Activated CD8-positive, alpha-beta memory T cell treated with anti-CD3 and anti-CD28 coated beads, Interleukin-2, amount 50 U/mL, for 4 hours (primary cell): ENCODE measurements at regions not wholly inside any gene's neighbourhood (a gene's known extent, or its start where the extent isn't known, plus 50 kb on each side); places are given as distances from the start of the nearest gene placed in this dataset.

Experiments used
- DNase-seq: peaks from one replicate; pipeline ENCODE4 v3.0.0-alpha.2; 2020

DNA sequence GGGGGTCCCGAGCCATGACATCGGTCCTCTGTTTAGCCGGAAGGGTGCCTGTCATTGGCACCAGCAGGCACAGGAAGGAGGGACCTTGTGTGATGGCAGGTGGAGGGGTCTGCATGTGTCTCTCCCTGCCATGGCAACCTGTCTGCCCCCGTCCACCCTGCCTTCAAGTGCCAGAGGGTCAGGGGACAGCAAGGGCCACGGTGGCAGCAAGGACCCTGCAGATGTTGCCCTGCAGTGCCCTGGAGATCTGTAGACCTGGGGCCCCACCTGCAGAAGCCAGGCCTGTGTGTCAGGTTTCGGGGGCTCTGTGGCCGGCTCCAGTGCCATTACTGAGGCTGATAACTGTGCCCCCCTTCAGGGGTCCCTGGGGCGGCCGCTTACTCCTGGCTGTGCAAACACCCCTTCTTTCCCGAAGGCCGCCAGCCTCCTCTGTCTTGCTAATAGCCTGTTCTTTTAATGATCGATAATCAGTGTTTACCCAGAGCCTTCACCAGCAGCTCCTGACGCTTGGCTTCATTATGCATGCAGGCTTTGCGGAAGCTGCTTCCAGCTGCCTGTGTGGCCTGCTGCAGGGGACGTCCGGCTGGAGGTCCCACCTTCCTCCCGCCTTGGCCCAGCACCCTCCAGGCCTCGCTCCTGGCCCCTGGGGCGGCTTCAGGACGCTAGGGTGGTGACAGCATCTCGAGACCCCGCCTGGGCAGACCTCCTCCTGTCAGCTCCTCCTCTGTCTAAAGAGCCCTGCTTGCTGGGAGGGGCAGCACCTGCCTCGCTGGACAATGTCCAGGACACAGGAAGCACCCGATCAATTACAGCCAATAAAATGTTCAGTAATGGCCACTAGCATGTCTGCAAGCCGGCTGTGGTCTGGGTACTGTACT is 153.0 kb downstream of the KIF26A start:
- peak; percentile 13 for DNase-seq

DNA sequence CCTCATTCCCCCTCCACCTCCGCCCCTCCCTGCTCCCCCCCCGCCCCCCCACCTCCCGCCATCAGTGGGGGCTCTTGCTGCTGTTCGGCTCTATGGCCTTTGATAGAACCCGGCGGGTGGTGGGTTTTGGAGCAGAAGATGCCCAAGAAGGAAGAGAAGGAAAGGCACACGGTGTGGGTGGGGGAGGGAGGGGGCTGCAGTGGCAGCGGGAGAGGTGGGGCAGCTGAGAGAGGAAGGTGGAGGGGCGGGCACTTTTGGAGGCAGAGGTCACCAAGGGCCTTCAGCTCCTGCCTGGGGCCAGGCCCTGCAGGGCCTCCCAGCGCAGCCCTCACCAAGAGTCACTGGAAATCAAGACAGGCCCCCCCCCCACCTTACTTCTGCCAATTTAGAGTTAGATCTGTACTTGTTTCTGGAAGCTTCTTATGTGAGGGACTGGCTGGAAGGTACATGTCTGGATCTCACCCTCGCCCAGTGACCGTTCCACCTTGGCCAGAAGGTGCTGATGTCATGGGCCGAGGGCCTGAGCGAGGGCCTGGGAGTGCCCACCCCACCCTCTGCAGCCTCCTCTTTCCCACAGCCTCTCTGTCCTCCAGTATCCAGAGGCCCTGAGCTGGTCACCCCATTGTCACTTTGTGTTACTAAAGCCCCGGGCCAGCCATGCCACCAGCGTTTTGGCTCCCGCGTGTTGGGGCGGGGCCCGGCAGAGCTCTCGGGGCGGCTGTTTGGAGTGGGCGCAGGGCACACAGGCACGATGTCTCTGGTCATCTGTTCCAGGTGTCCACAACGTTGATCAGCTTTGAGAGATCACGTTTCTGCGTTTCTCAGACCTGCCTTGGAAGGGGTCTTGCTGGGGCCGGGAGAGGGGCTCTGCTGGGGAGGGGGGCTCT is 153.9 kb downstream of the KIF26A start:
- DNase-seq = peak; percentile 8

DNA sequence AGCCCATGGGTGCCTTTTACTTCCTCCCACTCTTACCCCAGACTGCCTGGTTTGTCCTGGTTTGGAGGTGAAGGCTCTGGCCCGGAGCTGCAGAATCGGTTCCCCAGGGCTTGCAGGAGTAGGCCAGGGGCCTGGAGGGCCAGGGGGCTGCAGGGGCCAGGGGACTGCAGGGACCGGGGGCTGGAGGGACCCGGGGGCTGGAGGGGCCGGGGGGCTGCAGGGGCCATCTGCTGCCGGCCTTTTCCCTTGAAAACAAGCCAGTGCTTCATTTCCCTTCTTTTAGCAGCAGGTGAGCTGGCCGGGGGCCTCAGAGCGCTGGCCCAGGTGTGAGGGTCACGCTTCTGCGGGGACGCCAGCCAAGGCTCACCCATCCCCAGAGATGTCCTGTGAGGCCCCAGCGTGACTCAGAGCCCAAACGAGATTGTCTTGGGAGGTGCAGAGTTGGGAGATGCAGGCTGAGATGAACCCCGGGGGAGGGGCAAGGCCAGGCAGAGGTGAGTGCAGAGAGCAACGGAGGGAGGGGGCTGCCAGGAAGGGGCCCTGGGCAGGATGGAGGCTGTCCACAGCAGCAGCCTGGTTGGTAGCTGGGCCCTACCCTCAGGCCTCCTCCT is 154.9 kb downstream of the KIF26A start:
- peak; percentile 9 for DNase-seq

DNA sequence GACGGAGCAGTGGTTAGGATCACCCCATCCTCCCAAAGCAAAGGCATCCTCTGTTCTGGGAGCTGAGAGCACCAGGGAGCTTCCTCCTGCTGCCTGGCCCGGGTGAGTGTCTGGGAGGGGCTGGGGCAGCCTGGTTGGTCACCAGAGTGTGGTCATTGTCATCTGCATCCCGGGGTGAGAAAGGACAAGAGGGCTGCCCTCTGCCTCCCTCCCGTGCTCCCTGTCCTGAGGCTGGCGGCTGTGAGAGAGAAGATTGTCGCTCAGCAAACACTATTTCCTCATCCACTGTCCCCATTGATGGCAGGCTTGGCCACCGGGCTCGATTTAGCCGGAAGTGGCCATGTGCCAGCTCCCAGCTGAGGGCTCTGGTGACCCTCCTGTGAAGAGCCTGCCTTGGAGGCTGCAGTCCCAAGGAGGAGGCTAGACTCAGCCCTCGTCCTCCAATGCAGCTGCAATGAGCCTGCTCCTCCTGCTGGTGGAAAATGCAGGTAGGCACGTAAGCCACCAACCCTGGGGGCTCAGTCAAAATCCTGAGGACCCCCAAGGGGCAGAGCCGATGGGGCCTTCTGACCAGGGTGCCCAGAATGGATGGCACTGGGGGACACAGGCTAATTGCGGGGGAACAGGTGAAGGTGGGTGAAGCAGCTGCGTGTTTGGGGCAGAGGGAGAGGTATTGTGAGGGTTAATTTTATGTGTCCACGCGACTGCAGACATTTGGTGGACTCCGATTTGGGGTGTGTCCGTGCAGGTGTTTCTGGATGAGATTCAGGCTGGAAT is 155.7 kb downstream of the KIF26A start:
- DNase-seq = peak; percentile 5

DNA sequence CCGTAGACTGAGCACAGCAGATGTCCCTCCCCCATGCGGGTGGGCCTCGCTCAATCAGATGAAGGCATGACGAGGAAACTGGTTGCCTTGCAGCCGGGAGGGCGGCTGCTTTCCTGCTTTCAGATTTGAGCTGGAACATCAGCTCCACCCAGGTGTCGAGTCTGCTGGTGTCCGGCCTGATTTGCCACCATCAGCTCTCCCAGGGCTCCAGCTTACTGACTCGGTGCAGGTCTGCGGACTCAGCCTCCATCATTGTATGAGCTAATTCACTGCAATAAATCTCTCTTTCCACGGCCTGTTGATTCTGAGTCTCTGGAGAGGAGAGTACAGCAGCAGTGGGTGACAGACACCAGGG is 156.2 kb downstream of the KIF26A start:
- DNase-seq = peak; percentile 8

DNA sequence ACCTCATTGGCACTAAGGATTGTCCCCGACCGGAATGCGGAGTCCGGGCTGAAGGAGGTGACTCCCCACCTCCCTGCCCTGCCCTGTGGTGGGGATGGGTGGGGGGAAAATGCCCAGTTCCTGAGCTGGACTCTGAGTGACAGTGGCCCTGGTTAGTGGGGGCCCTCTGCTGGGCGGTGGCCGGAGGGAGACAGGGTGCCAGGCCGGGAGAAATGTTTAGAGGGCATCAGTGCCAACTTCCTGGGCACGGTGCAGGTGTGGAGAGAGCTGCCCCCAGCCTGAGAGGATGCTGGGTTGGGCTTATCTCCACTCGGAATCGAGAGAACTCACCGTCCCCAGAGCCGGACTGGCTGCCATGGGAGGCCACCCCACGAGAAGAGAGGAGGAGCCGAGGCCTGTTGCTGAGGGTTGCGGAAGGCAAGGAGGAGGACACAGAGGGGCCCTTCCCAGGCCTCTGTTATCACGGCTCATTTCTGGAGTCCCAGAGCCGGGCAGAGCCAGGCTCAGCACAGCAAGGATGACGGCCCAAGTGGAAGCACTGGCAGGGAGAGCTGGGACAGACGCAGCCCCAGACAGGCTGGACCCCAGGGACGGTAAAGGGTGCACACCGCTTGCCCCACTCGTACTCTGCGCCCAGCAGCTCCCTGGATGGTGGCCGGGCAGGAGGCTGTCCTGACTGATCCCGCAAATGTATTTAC is 156.7 kb downstream of the KIF26A start:
- peak; percentile 7 for DNase-seq

DNA sequence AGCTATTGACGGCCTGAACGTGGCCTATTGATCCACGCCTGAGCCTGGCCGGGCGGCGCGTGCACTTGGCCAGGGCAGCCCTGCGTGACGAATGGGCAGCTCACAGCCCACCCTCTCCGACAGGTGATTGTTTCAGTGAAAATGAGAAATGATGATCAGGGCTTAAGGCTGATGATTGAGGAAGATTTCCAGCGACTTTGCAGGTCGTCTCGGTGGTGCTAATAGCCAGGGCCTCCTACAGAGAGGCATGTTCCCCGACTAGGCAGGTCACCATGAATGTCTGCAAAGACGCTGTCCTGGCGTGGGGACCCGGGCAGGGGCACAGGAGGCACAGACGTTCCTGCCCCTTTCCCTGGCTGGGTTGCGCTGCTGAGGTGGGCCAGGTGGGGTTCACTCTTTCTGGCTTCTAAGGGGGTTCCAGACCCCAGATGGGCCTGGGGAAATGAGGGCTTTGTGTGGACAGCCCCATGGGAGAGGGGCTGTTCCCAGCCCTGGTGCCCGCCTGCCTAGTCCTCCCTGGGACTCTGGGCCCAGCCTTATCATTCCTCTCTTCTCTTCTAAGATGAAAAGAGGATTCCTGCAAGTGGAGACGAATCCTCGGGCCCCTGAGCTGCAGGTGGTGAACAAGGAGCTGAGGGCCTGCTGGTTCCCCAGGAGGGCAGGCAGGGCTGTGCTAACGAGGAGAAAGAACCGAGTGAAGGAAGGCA is 157.4 kb downstream of the KIF26A start:
- peak; percentile 1 for DNase-seq

DNA sequence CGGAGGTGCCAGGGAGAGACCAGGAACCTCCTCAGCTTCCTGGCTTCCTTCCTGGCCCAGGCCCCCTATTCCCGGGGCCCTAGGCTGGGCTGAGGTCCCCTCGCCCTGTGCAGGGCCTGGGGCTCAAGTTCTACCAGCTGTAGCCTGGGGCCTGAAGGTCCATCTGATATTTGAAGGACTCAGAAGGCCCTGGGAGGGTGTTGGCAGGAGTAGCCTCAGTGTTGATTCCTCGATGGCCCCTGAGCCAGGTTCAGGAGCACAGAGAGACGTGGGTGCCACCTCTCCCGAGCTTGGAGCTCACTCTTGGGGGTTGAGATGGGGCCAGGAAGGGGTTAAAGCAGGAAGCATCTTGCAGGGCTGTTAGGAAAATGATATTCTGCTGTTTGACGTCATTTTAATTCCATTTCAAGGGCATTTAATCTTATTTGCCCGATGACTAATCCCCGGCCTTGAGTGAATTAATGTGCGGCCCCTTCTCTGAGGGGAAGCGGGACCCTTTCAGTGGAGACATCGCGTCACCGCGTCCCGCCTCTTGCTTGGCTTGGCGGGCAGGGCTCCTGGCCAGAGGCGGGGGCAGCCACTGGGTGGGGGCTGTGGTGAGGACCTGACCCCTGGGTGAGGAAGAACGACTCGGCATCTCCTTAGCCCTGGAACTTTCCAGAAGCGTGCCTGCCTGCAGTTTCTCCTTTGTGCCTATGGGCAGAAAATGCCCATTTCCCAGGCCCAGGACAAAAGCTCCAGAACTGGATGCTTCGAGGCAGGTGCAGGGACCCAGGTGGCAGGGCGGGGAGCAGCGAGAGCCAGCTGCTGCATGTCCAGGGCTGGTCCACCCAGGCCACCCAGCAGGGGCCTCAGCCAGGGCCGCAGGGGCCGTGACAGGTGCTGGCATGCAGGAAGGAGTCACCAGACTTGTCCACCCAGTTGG is 158.3 kb downstream of the KIF26A start:
- DNase-seq = peak; percentile 14

DNA sequence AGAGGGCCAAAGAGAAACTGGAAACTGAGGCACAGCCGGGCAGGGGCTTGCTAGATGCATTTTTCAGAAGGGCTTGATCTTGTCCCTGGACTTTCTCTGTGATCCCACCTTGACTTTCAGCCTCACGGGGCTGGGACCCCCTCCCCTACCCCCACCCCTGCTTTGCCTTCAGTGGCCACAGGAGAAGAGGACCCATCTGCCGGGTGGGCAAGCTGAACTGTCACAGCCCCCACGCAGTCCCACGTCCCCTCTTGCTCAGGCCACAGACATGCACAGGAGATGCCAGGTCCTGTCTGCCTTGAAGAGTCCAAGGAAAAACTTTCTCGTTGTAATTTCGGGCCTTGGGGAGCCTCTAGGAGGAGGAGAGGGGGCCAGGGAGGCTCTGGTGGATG is 158.9 kb downstream of the KIF26A start:
- peak; percentile 2 for DNase-seq

DNA sequence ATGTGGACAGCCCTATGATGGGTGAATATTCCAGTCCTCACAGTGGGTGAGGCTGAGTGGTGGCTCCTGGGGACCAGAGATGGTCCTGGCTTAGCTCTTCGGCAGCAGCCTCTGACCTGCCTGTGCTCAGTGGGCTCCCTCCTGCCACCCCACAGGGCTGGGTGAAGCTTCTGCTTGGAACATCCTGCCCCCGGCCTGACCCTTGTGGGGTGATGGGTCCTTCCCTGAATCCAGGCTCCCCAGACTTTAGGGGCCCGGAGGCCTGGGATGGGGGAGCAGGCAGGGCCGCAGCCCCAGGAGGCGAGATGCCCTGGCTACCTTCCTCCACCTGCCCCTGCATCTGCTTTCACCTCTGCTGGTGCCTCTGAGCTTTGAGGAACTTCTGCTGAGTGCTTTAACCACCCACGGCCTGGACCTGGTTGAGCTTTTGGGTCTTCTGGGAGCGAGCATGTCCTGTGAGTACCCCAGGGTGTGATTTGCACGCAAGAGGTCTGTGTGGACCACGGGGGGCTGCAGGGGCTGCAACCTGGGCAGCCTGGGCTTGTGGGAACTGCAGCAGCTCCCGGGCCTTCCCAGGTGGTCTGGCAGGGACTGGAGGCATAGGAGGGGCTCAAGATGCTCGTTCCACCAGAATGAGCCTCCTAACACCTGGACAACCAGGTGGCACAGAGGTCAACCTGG is 159.5 kb downstream of the KIF26A start:
- no peak for DNase-seq

DNA sequence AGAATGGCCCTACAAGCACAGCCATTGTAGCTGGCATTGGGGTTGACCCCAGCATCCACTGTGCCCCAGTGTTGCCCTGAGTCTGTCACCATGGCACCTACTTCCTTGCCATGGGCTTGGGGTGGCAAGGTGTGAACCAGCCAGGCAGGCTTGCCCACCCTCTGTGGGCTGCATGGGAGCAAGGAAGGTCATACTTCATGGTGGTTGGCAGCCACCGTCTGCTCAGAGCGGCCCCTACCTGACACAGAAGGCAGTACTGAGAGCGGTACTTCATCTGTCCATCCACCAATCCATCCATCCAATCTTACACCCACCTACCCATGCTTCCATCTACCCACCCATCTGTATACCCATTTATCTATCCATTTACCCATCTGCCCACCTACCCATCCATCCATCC is 160.1 kb downstream of the KIF26A start:
- DNase-seq = no peak

DNA sequence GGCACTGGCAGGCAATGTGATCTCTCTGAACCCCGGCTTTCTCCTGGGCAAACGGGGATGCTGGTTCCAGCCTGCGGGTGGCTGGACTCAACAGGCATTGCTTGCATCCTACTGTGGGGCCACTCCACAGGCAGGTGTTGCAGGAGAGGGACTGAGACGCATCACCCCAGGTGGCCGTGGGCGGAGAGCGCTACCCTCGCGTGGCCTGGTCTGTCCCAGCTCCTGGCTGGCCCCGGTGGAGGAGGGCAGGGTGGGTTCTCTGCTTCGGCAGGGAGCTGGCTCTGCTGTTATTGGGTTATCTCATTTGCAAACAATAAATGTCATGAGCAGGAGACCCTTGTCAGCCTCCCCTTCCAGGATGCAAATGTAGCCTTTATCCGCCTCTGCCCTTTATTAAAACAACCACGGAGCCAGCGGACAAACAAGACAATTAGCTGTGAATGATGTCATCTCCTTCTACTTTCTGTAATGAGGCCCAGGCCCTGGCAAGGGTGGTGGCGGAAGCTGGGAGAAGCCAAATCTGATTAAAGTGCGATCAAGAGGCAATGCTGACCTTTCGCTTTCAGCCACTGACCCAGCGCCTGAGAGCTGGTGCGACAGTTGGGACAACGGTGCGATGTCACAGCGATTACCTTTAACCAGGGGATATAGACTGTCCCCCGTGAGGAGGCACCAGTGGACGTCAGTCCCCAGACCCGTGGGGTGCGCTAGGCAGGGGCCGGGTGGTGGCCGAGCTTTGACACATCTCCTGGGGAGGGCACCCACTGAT is 161.8 kb downstream of the KIF26A start:
- DNase-seq = no peak

DNA sequence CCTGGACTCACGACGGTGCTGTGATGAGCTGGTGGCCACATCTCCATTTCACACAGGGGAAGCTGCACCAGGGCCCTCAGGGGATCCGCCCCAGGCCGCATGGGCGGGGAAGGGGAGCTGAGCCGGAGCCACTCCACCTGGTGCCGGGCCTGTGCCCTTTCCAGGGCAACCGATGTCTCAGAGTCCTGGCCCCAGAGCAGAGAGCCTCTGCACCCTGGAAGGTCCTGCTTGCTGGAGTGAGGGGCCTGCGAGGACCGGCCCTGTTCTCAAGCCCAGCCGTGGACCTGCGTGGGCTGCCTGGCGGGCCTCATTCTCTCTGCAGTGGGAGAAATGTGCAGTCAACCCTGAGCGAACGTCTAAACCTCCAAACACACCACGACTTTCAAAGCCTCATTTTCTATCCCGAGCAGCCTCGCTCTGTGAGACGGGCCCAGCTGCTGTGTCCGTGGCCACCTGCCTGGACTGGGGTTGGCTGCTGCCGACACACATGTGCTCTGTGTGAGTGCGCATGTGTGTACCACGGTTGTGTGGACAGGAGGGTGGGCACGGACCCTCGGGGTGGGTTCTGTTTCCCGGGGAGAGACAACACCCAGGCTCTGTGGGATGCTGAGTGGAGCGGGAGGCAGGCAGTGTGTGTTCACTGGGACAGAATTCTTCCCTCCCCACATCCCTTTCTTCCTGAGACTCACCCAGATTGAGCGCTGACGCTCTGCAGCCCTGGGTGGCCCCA is 163.5 kb downstream of the KIF26A start:
- DNase-seq = no peak

DNA sequence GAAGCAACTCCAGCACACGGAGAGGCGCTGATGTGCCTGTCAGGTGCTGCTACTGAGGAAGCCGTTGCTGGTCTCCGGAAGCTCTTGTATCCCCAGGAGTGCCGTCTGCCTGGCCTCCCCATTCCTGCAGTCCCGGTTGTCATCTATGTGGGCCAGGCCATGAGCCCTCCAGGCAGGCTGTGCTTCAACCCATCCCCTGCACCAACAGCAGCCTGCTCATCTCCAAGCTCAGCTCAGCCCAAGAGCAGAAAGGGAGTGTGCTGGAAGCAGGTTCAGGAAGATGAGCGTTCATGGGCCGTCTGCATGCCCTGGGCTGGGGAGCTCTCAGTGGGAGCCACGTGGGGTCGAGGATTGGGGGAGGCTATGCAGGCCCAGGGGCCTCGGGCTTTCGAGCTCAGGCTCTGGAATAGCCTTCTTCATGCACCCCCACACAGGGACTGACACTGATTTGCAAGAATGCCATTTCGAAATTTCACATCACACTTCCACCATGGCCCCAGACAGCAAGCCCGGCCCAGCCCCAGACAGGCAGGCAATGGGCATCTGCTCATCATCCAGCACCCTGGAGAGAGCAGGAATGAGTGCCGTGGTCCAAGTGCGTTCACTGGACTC is 164.5 kb downstream of the KIF26A start:
- no peak for DNase-seq

DNA sequence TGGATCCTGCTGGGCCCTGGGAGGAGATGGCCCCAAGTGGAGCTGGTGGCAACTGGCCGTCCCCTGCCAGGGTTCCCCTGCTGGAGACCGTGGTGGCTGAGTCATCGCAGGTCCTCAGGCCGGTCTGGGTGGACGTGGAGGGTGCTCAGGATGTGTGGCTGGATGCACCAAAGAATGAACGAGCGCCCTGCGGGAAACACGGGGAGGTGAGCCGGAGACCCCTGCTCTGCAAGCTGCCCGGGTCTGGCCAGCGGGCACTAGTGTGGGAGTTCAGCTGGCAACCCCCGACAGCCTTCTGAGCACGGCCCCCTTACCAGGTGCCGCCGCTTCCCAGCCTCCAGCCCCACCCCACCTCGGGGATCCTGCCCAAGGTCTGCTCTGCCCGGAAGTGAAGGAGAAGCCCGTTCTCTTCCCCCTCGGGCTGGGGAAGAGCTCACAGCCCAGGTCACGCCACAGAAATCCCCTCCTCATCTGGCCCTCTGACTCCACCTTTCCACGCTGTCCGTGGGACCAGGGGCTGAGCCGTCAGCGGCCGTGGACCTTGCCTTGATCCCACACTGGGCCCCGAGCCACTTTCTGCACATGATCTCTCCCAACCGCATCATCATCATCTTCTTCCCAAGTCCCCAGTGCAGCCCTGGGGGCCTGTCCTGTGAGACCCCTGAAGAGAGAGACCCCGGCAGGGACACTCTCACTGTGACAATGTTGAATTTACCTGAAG is 165.5 kb downstream of the KIF26A start:
- no peak for DNase-seq

DNA sequence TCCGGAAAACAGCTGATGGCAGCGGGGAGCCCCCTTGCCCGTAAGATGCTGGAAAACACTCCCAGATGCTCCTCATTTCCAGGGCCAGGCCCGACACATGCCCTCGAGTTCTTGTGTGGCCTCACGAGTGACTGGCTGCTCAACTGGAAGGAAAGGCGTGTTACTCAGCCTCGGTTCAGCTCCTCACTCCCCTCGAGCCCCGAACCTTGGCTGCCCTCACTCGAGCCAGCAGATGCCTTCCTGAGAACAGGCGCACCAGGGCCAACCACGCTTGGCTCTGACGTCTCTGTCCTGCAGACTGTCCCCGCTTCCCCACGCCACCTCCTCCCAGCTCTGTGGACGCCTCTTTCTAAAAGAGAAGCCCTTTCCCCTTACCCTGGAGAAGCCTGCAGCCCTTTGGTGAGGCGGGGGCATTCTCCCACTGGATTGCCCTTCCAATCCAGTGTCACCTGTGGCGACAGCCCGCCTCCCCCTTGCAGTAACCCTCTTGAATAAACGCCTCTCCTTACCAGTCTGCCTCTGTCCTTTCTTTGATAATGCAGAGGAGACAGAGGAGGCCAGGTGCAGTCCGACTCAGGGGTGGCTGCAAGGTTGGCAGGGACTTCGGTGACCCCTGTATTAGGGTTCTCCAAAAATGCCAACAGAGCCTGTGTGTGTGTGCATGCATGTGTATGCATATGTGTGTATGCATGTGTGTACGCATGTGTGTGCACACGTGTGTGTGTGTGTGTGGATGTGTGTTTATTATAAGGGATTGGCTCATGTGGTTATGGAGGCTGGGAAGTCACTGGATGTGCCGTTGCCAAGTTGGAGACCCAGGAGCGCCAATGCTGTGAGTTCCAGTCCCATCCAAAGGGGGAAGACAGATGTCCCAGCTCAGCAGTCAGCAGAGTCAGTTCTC is 166.3 kb downstream of the KIF26A start:
- DNase-seq = no peak
